ENCODE measurements at regions not wholly inside any gene's neighbourhood (a gene's known extent, or its start where the extent isn't known, plus 50 kb on each side); places are given as distances from the start of the nearest gene placed in this dataset.

DNA sequence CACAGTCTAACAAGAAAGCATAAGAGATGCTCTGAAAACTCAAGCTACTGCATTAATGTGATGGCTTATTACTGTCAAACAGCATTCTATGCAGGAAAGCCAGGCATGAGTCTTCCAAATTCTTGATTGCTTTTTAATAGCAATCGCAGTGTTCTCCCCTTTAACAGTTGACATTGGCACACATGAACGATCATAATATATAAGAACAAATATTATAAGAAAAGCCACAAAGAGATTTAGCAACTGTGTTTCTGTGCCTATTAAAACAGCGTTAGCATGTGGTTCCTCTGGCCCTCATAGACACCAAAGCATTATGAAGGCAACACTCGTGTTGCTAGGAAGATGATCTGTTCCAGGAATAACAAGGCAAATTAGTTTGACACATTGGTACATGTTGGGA, 245.0 kb downstream of the ACKR3 start:
- TF ChIP-seq, protein P1, sequence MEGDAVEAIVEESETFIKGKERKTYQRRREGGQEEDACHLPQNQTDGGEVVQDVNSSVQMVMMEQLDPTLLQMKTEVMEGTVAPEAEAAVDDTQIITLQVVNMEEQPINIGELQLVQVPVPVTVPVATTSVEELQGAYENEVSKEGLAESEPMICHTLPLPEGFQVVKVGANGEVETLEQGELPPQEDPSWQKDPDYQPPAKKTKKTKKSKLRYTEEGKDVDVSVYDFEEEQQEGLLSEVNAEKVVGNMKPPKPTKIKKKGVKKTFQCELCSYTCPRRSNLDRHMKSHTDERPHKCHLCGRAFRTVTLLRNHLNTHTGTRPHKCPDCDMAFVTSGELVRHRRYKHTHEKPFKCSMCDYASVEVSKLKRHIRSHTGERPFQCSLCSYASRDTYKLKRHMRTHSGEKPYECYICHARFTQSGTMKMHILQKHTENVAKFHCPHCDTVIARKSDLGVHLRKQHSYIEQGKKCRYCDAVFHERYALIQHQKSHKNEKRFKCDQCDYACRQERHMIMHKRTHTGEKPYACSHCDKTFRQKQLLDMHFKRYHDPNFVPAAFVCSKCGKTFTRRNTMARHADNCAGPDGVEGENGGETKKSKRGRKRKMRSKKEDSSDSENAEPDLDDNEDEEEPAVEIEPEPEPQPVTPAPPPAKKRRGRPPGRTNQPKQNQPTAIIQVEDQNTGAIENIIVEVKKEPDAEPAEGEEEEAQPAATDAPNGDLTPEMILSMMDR (conservative IDR thresholded peaks at IDR 0.05 in 1 of 2, IDR thresholded peaks at IDR 0.05 in 1 of 2; ENCODE audit: low read depth in 1 of 2, low read length in 2 of 2), result no peak
- TF ChIP-seq EZH2 (IDR thresholded peaks at IDR 0.05; ENCODE audit: low read length, missing control alignments), result no peak

Measured in fibroblast of lung (primary cell).